Central memory CD8-positive, alpha-beta T cell (primary cell): ENCODE measurements at regions not wholly inside any gene's neighbourhood (a gene's known extent, or its start where the extent isn't known, plus 50 kb on each side); places are given as distances from the start of the nearest gene placed in this dataset.
A peak's percentile ranks its signal among the peaks of the same experiment; 100 is the strongest.

Experiments used
- ATAC-seq: fragments of 150-1000 bp; cut with Tn5 transposase; replicated peaks from 2 replicates; pipeline ENCODE4 v1.10.0; 2022; ENCODE audit warnings: mild to moderate bottlenecking, moderate FRiP score, moderate number of reproducible peaks; ENCODE audit not compliant: poor library complexity, severe bottlenecking; ENCODE audit errors: extremely low read depth
- DNase-seq, 2 donors: peaks; one replicate each; pipeline ENCODE4 v3.0.0; 2021; ENCODE audit warnings: low spot score in 2 of 2
- H3K27ac Mint-ChIP-seq: one replicate; pipeline ENCODE4 v1.8.0; 2022; ENCODE audit warnings: low read depth, mild to moderate bottlenecking, moderate library complexity, mixed read lengths
- H3K27me3 Mint-ChIP-seq: one replicate; pipeline ENCODE4 v1.8.0; 2022; ENCODE audit warnings: mixed read lengths
- H3K36me3 Mint-ChIP-seq: one replicate; pipeline ENCODE4 v1.8.0; 2022; ENCODE audit warnings: mild to moderate bottlenecking, moderate library complexity, mixed read lengths; ENCODE audit not compliant: insufficient read depth
- H3K4me1 Mint-ChIP-seq: one replicate; pipeline ENCODE4 v1.8.0; 2022; ENCODE audit warnings: mixed read lengths
- H3K4me3 Mint-ChIP-seq: one replicate; pipeline ENCODE4 v1.8.0; 2022; ENCODE audit warnings: mild to moderate bottlenecking, moderate library complexity, mixed read lengths
- H3K9me3 Mint-ChIP-seq: one replicate; pipeline ENCODE4 v1.8.0; 2022; ENCODE audit warnings: mixed read lengths

GRCh38 chr2:30068067-30068466, 78.7 kb upstream of the YPEL5 start:
- Mint-ChIP-seq H3K27me3 (peaks cover 70% of the 10 kb centered on the region), H3K4me3 (no peak overlapping the region), H3K36me3 (no peaks in the 10 kb centered on the region), H3K9me3 (peaks cover 15% of the 10 kb centered on the region), H3K27ac (no peak overlapping the region), H3K4me1 (no peaks in the 10 kb centered on the region)
- ATAC-seq (no peak), DNase-seq (no peak)

GRCh38 chr2:30072250-30072842, 74.5 kb upstream of the YPEL5 start:
- ATAC-seq (peak; percentile 75), DNase-seq (peak; percentile 29 to 34)
- Mint-ChIP-seq H3K27me3 (peaks cover 73% of the 10 kb centered on the region), H3K9me3 (no peaks in the 10 kb centered on the region), H3K27ac (no peak overlapping the region), H3K36me3 (no peaks in the 10 kb centered on the region), H3K4me3 (no peak overlapping the region), H3K4me1 (no peaks in the 10 kb centered on the region)

- DNase-seq (no peak), ATAC-seq (no peak)
- peaks cover 76% of the 10 kb centered on the region for H3K27me3 Mint-ChIP-seq
- no peaks in the 10 kb centered on the region for H3K9me3 Mint-ChIP-seq
- no peaks in the 10 kb centered on the region for H3K4me1 Mint-ChIP-seq
- H3K36me3 Mint-ChIP-seq: no peaks in the 10 kb centered on the region
- H3K4me3 Mint-ChIP-seq: no peak overlapping the region
- H3K27ac Mint-ChIP-seq: no peak overlapping the region
Observed at GRCh38 chr2:30073523-30073922, 73.3 kb upstream of the YPEL5 start.

- no peaks in the 10 kb centered on the region for H3K36me3 Mint-ChIP-seq
- no peak for DNase-seq
- H3K27me3 Mint-ChIP-seq: peaks cover 76% of the 10 kb centered on the region
- H3K4me3 Mint-ChIP-seq: no peak overlapping the region
- no peak overlapping the region for H3K27ac Mint-ChIP-seq
- ATAC-seq: no peak
- no peaks in the 10 kb centered on the region for H3K9me3 Mint-ChIP-seq
- no peaks in the 10 kb centered on the region for H3K4me1 Mint-ChIP-seq
Observed at GRCh38 chr2:30074023-30074422, 72.8 kb upstream of the YPEL5 start.

- no peak overlapping the region for H3K27ac Mint-ChIP-seq
- H3K27me3 Mint-ChIP-seq: peaks cover 54% of the 10 kb centered on the region
- no peaks in the 10 kb centered on the region for H3K36me3 Mint-ChIP-seq
- H3K4me1 Mint-ChIP-seq: no peaks in the 10 kb centered on the region
- H3K4me3 Mint-ChIP-seq: no peak overlapping the region
- H3K9me3 Mint-ChIP-seq: no peaks in the 10 kb centered on the region
- ATAC-seq: no peak
- DNase-seq: no peak
Observed at GRCh38 chr2:30078521-30078920, 68.3 kb upstream of the YPEL5 start.

GRCh38 chr2:30084915-30085314, 61.9 kb upstream of the YPEL5 start:
- no peaks in the 10 kb centered on the region for H3K9me3 Mint-ChIP-seq
- H3K36me3 Mint-ChIP-seq: no peaks in the 10 kb centered on the region
- no peak for ATAC-seq
- H3K4me3 Mint-ChIP-seq: no peak overlapping the region
- no peak for DNase-seq
- H3K27me3 Mint-ChIP-seq: peaks cover 36% of the 10 kb centered on the region
- H3K27ac Mint-ChIP-seq: no peak overlapping the region
- H3K4me1 Mint-ChIP-seq: no peaks in the 10 kb centered on the region

GRCh38 chr2:30089171-30089570, 57.6 kb upstream of the YPEL5 start:
- ATAC-seq (no peak), DNase-seq (no peak)
- Mint-ChIP-seq H3K27me3 (peaks cover 64% of the 10 kb centered on the region), H3K4me1 (peaks cover 5% of the 10 kb centered on the region), H3K9me3 (no peaks in the 10 kb centered on the region), H3K36me3 (no peaks in the 10 kb centered on the region), H3K4me3 (no peak overlapping the region), H3K27ac (no peak overlapping the region)

GRCh38 chr2:30095402-30095801, 51.4 kb upstream of the YPEL5 start:
- peaks cover 56% of the 10 kb centered on the region for H3K27me3 Mint-ChIP-seq
- DNase-seq (no peak), ATAC-seq (no peak)
- no peak overlapping the region for H3K27ac Mint-ChIP-seq
- H3K9me3 Mint-ChIP-seq: no peaks in the 10 kb centered on the region
- peaks cover 5% of the 10 kb centered on the region for H3K4me1 Mint-ChIP-seq
- H3K4me3 Mint-ChIP-seq: no peak overlapping the region
- H3K36me3 Mint-ChIP-seq: no peaks in the 10 kb centered on the region

GRCh38 chr2:30096451-30096850, 50.4 kb upstream of the YPEL5 start:
- Mint-ChIP-seq H3K27me3 (peaks cover 53% of the 10 kb centered on the region), H3K9me3 (no peaks in the 10 kb centered on the region), H3K36me3 (no peaks in the 10 kb centered on the region), H3K27ac (no peak overlapping the region), H3K4me1 (no peaks in the 10 kb centered on the region), H3K4me3 (no peak overlapping the region)
- DNase-seq (no peak), ATAC-seq (no peak)
